ENCODE measurements at regions not wholly inside any gene's neighbourhood (a gene's known extent, or its start where the extent isn't known, plus 50 kb on each side); places are given as distances from the start of the nearest gene placed in this dataset.
"Not testable (repeated sequence)": the region's sequence is repeated elsewhere in the genome, so short reads cannot be mapped to it uniquely, and the experiment has no call there.

- in situ Hi-C loops (cut with MboI; ENCODE audit: low sequenced_read_pairs, unreplicated experiment): no loop called here
- no peak for DNase-seq (ENCODE audit: low spot score)
- TF ChIP-seq, protein P1, sequence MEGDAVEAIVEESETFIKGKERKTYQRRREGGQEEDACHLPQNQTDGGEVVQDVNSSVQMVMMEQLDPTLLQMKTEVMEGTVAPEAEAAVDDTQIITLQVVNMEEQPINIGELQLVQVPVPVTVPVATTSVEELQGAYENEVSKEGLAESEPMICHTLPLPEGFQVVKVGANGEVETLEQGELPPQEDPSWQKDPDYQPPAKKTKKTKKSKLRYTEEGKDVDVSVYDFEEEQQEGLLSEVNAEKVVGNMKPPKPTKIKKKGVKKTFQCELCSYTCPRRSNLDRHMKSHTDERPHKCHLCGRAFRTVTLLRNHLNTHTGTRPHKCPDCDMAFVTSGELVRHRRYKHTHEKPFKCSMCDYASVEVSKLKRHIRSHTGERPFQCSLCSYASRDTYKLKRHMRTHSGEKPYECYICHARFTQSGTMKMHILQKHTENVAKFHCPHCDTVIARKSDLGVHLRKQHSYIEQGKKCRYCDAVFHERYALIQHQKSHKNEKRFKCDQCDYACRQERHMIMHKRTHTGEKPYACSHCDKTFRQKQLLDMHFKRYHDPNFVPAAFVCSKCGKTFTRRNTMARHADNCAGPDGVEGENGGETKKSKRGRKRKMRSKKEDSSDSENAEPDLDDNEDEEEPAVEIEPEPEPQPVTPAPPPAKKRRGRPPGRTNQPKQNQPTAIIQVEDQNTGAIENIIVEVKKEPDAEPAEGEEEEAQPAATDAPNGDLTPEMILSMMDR (IDR thresholded peaks at IDR 0.05; ENCODE audit: borderline replicate concordance, control extremely low read depth, extremely low read depth, insufficient read depth, missing control alignments): no peak
These were observed 88.5 kb upstream of the SH3BP4 start for GRCh38 chr2:234863043-234863934.

DNA sequence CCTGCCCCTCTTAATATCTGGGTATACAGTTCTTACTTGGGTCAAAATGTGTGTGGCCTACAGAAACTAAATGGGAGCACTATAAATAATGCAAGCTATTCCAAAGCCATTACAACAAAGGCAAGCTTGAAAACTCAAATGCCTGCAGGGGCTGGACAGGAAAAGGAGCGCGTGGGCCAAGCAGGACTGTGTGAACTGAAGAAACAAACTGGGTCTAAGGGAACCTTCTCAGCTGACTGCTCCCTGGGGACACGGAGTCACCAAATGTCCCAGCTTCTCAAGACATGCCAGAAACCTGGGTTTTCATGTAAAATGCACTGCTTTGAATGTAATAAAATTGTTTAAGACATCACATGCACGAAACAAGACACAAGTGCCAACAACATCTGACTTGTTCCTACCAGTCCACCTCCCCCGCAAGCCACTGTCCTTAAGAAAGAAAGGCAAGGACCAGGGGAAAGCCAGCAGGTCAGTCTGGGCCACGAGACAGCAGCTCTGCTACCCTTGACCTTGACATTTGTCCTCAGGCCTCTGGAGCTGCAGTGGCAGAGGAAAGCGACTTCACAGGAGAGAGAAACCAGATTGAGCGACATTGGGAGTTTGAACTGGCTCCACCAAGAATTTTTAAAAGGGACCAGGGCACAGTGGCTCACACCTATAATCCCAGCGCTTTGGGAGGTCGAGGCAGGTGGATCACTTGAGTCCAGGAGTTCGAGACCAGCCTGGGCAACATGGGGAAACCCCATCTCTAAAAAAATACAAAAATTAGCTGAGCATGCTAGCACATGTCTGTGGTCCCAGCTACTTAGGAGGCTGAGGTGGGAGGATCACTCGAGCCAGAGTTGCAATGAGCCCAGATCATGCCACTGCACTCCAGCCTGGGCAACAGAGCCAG, 89.7 kb upstream of the SH3BP4 start:
- no peak for DNase-seq (ENCODE audit: low spot score)
- TF ChIP-seq, protein P1 (IDR thresholded peaks at IDR 0.05; ENCODE audit: borderline replicate concordance, control extremely low read depth, extremely low read depth, insufficient read depth, missing control alignments): no peak
- in situ Hi-C loops (cut with MboI; ENCODE audit: low sequenced_read_pairs, unreplicated experiment): no loop called here

DNA sequence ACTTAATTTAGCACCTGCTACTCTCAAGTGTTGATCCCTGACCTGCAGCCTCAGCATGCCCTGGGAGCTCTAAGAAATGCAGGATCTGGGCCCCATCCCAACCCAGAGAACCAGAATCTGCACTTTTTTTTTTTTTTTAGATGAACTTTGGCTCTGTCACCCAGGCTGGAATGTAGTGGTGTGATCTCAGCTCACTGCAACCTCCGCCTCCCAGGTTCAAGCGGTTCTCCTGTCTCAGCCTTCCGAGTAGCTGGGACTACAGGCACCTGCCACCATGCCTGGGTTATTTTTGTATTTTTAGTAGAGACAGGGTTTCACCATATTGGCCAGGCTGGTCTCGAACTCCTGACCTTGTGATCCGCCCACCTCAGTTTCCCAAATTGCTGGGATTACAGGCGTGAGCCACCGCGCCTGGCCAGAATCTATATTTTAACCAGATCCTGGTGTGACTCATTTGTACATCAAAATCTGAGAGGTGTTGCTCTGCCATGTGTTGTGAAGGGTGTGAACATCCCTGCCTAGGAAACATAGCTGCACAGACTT, 92.4 kb upstream of the SH3BP4 start:
- in situ Hi-C loops (cut with MboI; ENCODE audit: low sequenced_read_pairs, unreplicated experiment); DNase-seq (ENCODE audit: low spot score): not testable (repeated sequence)

DNA sequence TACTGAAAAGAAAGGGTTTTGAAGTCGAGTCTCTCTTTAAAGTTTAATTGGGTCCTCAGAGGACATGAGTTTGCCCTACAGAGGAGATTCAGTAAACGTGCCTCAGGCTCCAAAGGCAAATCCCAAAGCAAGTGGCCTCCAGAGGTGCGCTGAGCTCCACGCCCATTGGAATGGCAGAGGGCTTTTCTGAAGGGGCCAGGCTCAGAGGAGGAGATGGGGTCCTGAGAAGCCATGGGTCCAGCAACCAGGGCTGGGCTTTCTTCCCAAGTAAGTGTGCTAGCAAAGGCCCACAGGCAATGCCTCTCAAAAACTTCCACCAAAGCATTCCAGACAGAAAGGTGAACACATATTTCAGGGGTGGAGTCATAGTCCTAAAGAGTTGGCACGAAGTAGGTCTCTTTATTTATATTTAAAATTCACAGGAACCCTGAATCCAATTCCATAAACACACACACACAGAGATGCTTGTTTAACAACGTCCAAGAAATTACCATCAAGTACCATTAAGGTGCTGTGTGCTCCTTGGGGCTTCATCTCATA, 93.0 kb upstream of the SH3BP4 start:
- DNase-seq (ENCODE audit: low spot score): no peak
- TF ChIP-seq, protein P1 (IDR thresholded peaks at IDR 0.05; ENCODE audit: borderline replicate concordance, control extremely low read depth, extremely low read depth, insufficient read depth, missing control alignments): no peak
- in situ Hi-C loops (cut with MboI; ENCODE audit: low sequenced_read_pairs, unreplicated experiment): no loop called here

DNA sequence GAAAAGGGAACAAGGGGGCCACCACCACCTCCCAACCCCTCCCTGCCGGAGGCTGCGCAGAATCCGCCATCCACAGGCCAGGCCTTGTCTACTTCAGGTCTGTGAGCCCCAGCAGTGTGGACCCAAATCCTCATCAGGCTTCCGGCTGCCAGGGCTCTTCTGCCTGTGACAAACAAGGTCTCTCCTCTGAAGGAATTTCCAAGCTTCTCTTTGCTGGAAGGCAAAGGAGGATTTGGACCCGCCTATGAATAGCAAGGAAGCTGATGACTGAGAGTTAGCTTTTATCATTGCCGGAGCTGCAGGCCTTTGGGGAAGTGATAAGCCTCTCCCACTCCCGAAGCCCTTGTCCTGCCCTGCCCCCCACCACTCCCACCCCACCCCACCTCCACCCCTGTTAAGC, 93.7 kb upstream of the SH3BP4 start:
- no peak for DNase-seq (ENCODE audit: low spot score)
- in situ Hi-C loops (cut with MboI; ENCODE audit: low sequenced_read_pairs, unreplicated experiment): no loop called here
- TF ChIP-seq, protein P1 (IDR thresholded peaks at IDR 0.05; ENCODE audit: borderline replicate concordance, control extremely low read depth, extremely low read depth, insufficient read depth, missing control alignments): no peak

DNA sequence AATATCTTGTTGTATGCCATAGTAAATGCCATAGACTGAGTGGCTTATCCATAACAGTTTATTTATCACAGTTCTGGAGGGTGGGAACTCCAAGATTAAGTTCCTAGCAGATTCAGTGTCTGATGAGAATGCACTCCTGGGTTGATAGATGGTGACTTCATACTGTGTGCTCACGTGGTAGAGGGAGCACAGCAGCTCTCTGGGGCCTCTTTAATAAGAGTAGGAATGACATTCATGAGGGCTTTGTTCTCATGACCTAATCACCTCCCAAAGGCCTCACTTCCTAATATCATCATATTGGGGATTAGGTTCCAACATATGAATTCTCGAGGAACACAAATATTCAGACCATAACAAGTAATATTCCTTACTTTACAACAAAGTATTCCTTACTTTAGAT, 98.1 kb upstream of the SH3BP4 start:
- in situ Hi-C loops (cut with MboI; ENCODE audit: low sequenced_read_pairs, unreplicated experiment): no loop called here
- TF ChIP-seq, protein P1 (IDR thresholded peaks at IDR 0.05; ENCODE audit: borderline replicate concordance, control extremely low read depth, extremely low read depth, insufficient read depth, missing control alignments): no peak
- DNase-seq (ENCODE audit: low spot score): no peak

All from GM13976 (cell line).